ENCODE measurements at regions not wholly inside any gene's neighbourhood (a gene's known extent, or its start where the extent isn't known, plus 50 kb on each side); places are given as distances from the start of the nearest gene placed in this dataset.

DNA sequence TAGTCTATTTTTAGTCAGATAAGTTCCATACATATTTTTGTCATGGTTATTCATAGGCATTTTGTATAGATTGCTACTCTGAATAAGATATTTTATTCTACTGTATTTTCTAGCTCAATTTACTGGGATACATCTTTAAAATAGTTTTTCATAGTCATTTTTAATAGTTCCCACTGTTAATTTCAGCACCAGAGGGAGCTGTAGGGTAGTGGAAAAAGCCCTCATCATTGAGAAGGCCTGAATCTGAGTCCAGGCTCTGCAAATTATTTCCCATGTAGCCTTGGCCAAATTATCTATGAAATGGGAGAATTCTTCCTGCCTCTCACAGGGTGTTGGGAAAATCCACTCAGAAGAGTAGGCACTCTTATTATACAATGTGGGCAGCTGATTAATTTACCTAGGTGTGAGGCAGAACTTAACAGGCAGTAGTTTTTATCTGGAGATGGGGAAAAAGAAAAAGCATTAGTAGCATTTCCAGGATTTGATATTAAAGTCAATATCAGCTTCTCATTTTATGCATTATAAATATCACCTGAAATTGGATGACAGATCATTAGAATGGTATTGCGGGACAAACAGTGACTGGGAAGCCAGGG, 102.9 kb upstream of the PAQR3 start (continued):
- TF ChIP-seq, protein P1, sequence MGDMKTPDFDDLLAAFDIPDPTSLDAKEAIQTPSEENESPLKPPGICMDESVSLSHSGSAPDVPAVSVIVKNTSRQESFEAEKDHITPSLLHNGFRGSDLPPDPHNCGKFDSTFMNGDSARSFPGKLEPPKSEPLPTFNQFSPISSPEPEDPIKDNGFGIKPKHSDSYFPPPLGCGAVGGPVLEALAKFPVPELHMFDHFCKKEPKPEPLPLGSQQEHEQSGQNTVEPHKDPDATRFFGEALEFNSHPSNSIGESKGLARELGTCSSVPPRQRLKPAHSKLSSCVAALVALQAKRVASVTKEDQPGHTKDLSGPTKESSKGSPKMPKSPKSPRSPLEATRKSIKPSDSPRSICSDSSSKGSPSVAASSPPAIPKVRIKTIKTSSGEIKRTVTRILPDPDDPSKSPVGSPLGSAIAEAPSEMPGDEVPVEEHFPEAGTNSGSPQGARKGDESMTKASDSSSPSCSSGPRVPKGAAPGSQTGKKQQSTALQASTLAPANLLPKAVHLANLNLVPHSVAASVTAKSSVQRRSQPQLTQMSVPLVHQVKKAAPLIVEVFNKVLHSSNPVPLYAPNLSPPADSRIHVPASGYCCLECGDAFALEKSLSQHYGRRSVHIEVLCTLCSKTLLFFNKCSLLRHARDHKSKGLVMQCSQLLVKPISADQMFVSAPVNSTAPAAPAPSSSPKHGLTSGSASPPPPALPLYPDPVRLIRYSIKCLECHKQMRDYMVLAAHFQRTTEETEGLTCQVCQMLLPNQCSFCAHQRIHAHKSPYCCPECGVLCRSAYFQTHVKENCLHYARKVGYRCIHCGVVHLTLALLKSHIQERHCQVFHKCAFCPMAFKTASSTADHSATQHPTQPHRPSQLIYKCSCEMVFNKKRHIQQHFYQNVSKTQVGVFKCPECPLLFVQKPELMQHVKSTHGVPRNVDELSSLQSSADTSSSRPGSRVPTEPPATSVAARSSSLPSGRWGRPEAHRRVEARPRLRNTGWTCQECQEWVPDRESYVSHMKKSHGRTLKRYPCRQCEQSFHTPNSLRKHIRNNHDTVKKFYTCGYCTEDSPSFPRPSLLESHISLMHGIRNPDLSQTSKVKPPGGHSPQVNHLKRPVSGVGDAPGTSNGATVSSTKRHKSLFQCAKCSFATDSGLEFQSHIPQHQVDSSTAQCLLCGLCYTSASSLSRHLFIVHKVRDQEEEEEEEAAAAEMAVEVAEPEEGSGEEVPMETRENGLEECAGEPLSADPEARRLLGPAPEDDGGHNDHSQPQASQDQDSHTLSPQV (IDR thresholded peaks at IDR 0.05) = 0 out of 2 replicates have a peak, but pooled peaks have one; percentile 14
- TF ChIP-seq ESRRA (IDR thresholded peaks at IDR 0.05; ENCODE audit: borderline replicate concordance, low read depth) (no peak), MAFK (IDR thresholded peaks at IDR 0.05; ENCODE audit: low read length) (no peak), MCM2 (IDR thresholded peaks at IDR 0.05; ENCODE audit: low read depth) (no peak), BACH1 (tag; IDR thresholded peaks at IDR 0.05) (no peak; the same call in 1 of the 2 replicates), SMC3 (conservative IDR thresholded peaks at IDR 0.05; ENCODE audit: insufficient read depth, low read depth, low read length) (peak; percentile 71), IRF2 (CRISPR knock-in tag; IDR thresholded peaks at IDR 0.05) (no peak), RCOR1 (IDR thresholded peaks at IDR 0.05; ENCODE audit: borderline replicate concordance in 1 of 2, low read depth in 2 of 2, low read length in 2 of 2) (peak in 1 of 2 experiments; percentile 31; a peak in 1 of 4 replicates), FOS (IDR thresholded peaks at IDR 0.05; ENCODE audit: extremely low read depth, insufficient read length) (no peak), RAD21 (CRISPR knock-in tag; conservative IDR thresholded peaks at IDR 0.05 in 1 of 2, IDR thresholded peaks at IDR 0.05 in 1 of 2) (peak; percentile 82 to 91)
- TF ChIP-seq, protein P2, sequence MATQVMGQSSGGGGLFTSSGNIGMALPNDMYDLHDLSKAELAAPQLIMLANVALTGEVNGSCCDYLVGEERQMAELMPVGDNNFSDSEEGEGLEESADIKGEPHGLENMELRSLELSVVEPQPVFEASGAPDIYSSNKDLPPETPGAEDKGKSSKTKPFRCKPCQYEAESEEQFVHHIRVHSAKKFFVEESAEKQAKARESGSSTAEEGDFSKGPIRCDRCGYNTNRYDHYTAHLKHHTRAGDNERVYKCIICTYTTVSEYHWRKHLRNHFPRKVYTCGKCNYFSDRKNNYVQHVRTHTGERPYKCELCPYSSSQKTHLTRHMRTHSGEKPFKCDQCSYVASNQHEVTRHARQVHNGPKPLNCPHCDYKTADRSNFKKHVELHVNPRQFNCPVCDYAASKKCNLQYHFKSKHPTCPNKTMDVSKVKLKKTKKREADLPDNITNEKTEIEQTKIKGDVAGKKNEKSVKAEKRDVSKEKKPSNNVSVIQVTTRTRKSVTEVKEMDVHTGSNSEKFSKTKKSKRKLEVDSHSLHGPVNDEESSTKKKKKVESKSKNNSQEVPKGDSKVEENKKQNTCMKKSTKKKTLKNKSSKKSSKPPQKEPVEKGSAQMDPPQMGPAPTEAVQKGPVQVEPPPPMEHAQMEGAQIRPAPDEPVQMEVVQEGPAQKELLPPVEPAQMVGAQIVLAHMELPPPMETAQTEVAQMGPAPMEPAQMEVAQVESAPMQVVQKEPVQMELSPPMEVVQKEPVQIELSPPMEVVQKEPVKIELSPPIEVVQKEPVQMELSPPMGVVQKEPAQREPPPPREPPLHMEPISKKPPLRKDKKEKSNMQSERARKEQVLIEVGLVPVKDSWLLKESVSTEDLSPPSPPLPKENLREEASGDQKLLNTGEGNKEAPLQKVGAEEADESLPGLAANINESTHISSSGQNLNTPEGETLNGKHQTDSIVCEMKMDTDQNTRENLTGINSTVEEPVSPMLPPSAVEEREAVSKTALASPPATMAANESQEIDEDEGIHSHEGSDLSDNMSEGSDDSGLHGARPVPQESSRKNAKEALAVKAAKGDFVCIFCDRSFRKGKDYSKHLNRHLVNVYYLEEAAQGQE (IDR thresholded peaks at IDR 0.05; ENCODE audit: borderline replicate concordance) = peak; percentile 90; the same call in 1 of the 2 replicates
- TF ChIP-seq, protein P2 (CRISPR knock-in tag; IDR thresholded peaks at IDR 0.05; ENCODE audit: low read depth) = no peak
- TF ChIP-seq, protein P3, sequence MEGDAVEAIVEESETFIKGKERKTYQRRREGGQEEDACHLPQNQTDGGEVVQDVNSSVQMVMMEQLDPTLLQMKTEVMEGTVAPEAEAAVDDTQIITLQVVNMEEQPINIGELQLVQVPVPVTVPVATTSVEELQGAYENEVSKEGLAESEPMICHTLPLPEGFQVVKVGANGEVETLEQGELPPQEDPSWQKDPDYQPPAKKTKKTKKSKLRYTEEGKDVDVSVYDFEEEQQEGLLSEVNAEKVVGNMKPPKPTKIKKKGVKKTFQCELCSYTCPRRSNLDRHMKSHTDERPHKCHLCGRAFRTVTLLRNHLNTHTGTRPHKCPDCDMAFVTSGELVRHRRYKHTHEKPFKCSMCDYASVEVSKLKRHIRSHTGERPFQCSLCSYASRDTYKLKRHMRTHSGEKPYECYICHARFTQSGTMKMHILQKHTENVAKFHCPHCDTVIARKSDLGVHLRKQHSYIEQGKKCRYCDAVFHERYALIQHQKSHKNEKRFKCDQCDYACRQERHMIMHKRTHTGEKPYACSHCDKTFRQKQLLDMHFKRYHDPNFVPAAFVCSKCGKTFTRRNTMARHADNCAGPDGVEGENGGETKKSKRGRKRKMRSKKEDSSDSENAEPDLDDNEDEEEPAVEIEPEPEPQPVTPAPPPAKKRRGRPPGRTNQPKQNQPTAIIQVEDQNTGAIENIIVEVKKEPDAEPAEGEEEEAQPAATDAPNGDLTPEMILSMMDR (IDR thresholded peaks at IDR 0.05 in 2 of 3, conservative IDR thresholded peaks at IDR 0.05 in 1 of 3; ENCODE audit: insufficient read depth in 2 of 3, low read depth in 1 of 3, low read length in 3 of 3) = peak; percentile 57 to 75 (median 58); a peak in 4 of 6 replicates

Data from K562 (cell line).